Nephron progenitor cell (in vitro differentiated cells): ENCODE measurements at regions not wholly inside any gene's neighbourhood (a gene's known extent, or its start where the extent isn't known, plus 50 kb on each side); places are given as distances from the start of the nearest gene placed in this dataset.
A peak's percentile ranks its signal among the peaks of the same experiment; 100 is the strongest.

Experiments used
- DNase-seq: peaks from one replicate; pipeline ENCODE4 v3.0.0; 2021
- H3K27ac Mint-ChIP-seq: 2 replicates; pipeline ENCODE4 v1.8.0; 2021; ENCODE audit warnings: mild to moderate bottlenecking, moderate library complexity, mixed read lengths
- H3K27me3 Mint-ChIP-seq: 2 replicates; pipeline ENCODE4 v1.8.0; 2021; ENCODE audit warnings: mild to moderate bottlenecking, low read depth, mixed read lengths; ENCODE audit not compliant: poor library complexity
- H3K36me3 Mint-ChIP-seq: 2 replicates; pipeline ENCODE4 v1.8.0; 2021; ENCODE audit warnings: low read depth, mixed read lengths
- H3K4me1 Mint-ChIP-seq: 2 replicates; pipeline ENCODE4 v1.8.0; 2021; ENCODE audit warnings: mixed read lengths
- H3K4me3 Mint-ChIP-seq: 2 replicates; pipeline ENCODE4 v1.8.0; 2021; ENCODE audit warnings: mild to moderate bottlenecking, moderate library complexity, mixed read lengths
- H3K9me3 Mint-ChIP-seq: 2 replicates; pipeline ENCODE4 v1.8.0; 2021; ENCODE audit warnings: mild to moderate bottlenecking, moderate library complexity, mixed read lengths
- TF ChIP-seq, protein P1 (sequence below): fragments of 200-600 bp; sonication (generic); IDR thresholded peaks from 2 replicates; pipeline ENCODE4 v1.5.0; 2021; ENCODE audit warnings: antibody characterized with exemption

- TF ChIP-seq, protein P1, sequence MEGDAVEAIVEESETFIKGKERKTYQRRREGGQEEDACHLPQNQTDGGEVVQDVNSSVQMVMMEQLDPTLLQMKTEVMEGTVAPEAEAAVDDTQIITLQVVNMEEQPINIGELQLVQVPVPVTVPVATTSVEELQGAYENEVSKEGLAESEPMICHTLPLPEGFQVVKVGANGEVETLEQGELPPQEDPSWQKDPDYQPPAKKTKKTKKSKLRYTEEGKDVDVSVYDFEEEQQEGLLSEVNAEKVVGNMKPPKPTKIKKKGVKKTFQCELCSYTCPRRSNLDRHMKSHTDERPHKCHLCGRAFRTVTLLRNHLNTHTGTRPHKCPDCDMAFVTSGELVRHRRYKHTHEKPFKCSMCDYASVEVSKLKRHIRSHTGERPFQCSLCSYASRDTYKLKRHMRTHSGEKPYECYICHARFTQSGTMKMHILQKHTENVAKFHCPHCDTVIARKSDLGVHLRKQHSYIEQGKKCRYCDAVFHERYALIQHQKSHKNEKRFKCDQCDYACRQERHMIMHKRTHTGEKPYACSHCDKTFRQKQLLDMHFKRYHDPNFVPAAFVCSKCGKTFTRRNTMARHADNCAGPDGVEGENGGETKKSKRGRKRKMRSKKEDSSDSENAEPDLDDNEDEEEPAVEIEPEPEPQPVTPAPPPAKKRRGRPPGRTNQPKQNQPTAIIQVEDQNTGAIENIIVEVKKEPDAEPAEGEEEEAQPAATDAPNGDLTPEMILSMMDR: no peak
- Mint-ChIP-seq H3K9me3 (no peaks in the 10 kb centered on the region), H3K4me3 (no peak overlapping the region), H3K27ac (no peak overlapping the region), H3K4me1 (no peaks in the 10 kb centered on the region), H3K36me3 (no peaks in the 10 kb centered on the region), H3K27me3 (no peaks in the 10 kb centered on the region)
- no peak for DNase-seq
These were observed 148.6 kb upstream of the ZNF804B start for GRCh38 chr7:88610942-88611341.

GRCh38 chr7:88600695-88601094 lies 158.8 kb upstream of the ZNF804B start:
- Mint-ChIP-seq H3K9me3 (peaks cover 4% of the 10 kb centered on the region), H3K4me3 (no peak overlapping the region)
- TF ChIP-seq, protein P1: no peak

DNA sequence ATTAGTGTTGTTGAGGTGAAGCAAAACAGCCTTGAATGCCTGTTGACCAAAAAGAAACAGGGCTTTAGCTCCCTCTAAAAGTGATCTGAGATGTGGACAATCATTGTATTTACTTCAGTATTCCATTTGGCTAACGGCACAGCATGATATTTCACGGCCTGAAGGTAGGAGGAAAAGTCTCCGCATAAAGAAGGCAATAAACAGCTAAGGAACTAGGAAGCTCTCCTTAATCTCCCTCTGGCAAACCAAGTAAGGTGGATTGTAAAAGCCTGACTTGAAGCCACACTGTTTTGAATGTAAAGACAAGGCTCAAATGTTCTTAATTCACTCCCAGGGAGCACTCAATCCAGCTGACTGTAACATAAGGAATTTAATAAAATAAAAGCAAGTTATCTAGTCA lies 160.0 kb upstream of the ZNF804B start:
- H3K36me3 Mint-ChIP-seq: no peaks in the 10 kb centered on the region
- DNase-seq: no peak
- TF ChIP-seq, protein P1: no peak
- H3K9me3 Mint-ChIP-seq: peaks cover 16% of the 10 kb centered on the region
- H3K27ac Mint-ChIP-seq: peak overlapping the region; percentile 50
- no peak overlapping the region for H3K4me3 Mint-ChIP-seq
- H3K4me1 Mint-ChIP-seq: no peaks in the 10 kb centered on the region
- no peaks in the 10 kb centered on the region for H3K27me3 Mint-ChIP-seq

More at GRCh38 chr7:88600695-88601094, 158.8 kb upstream of the ZNF804B start:
- Mint-ChIP-seq H3K4me1 (no peaks in the 10 kb centered on the region), H3K27me3 (no peaks in the 10 kb centered on the region), H3K27ac (no peak overlapping the region), H3K36me3 (no peaks in the 10 kb centered on the region)
- DNase-seq: no peak

DNA sequence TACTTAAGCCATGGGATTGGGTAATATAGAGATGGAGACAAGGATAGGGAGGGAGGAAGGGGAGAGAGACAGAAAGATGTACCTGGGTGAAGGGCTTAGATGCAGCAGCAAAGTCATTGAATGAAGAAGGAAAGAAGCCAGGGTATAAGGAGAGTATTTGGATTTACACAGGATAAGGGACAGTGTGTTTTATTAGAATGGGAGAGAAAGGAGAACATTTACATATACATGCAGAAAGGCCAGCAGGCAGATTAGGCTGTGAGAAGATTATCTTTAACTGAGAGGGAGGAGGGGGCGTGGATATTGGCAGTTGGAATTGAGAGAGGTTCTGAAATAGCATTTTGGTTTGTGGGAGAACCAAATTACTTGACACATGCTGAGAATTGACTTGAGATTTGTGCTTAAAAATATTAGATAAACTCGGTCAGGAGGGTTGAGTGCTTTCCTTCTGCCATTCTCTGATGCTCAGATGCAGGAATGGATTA lies 161.5 kb upstream of the ZNF804B start:
- Mint-ChIP-seq H3K27ac (no peak overlapping the region), H3K27me3 (no peaks in the 10 kb centered on the region), H3K4me3 (no peak overlapping the region), H3K9me3 (peaks cover 29% of the 10 kb centered on the region), H3K36me3 (no peaks in the 10 kb centered on the region), H3K4me1 (no peaks in the 10 kb centered on the region)
- no peak for DNase-seq
- TF ChIP-seq, protein P1: no peak

DNA sequence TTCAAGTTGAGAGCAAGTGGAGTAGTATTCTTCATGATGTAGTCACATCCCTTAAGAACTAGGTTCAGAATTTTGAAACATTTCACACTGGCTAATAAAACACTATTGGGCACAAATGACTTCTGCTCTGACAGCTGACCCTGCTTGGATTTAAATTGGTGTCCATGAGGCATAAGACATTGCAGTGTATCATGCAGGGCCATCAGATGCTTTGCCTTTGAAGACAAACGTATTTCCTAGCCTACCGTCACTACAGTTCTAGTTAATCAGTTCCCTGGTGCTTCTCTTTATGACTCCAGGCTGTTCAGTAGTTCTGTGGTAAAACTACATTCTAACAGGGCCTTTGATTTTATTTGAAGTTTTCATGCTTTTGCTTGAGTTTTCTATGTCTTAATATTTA lies 168.5 kb upstream of the ZNF804B start:
- H3K4me3 Mint-ChIP-seq: no peak overlapping the region
- H3K4me1 Mint-ChIP-seq: peaks cover 7% of the 10 kb centered on the region
- H3K9me3 Mint-ChIP-seq: peaks cover 45% of the 10 kb centered on the region
- DNase-seq: no peak
- TF ChIP-seq, protein P1: no peak
- H3K36me3 Mint-ChIP-seq: peaks cover 13% of the 10 kb centered on the region
- H3K27ac Mint-ChIP-seq: no peak overlapping the region
- no peaks in the 10 kb centered on the region for H3K27me3 Mint-ChIP-seq

DNA sequence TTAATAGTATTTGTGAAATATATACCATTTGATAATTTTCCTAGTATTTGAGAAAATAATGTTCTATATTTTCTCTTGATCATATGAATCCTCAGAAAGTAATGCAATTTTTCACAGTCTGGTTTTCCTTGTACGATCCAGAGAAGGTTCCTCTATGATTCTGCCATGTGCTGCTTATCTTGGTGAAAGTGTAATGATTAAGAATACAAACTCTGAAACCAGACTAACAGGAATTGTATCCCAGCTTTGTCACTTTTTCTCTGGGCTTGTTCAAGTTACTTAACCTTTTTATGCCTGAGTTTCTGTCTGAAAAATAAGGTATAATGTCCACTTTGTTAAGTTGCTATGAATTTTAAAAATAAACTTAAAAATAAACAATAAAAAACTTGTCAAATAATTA lies 169.6 kb upstream of the ZNF804B start:
- Mint-ChIP-seq H3K27ac (no peak overlapping the region), H3K36me3 (peaks cover 13% of the 10 kb centered on the region), H3K4me3 (no peak overlapping the region), H3K9me3 (peaks cover 38% of the 10 kb centered on the region), H3K27me3 (no peaks in the 10 kb centered on the region), H3K4me1 (peaks cover 7% of the 10 kb centered on the region)
- TF ChIP-seq, protein P1: no peak
- no peak for DNase-seq
